MM.1S (cell line): ENCODE measurements at regions not wholly inside any gene's neighbourhood (a gene's known extent, or its start where the extent isn't known, plus 50 kb on each side); places are given as distances from the start of the nearest gene placed in this dataset.

Experiments used
- EZH2phosphoT487 ChIP-seq: fragments of 300-600 bp; sonication (generic); IDR thresholded peaks from 2 replicates; pipeline ENCODE4 v1.6.1; 2018; ENCODE audit warnings: antibody characterized with exemption, low read length
- TF ChIP-seq, protein P1 (sequence below): fragments of 300-600 bp; sonication (generic); IDR thresholded peaks from 2 replicates; pipeline ENCODE4 v1.5.1; 2016; ENCODE audit warnings: antibody characterized with exemption, low read length, mixed read lengths

DNA sequence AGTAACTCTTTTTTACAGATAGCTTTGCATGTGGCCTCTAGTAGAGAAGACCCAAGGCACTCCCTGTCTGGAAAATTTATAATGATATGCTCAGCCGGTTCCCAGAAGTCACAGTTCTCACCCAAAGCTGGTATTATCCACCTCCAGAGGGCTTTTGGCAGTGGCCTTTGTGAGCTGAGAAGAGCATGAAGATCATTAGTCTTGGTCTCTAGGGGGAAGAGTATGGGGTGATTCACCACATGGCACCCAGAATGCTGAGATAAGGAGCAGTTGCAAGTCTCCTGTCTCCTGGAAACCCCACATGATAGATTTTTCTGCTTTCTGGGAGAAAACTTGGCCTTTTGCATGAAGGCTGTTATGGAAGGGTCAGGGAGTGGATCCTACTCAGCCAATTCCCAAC, 75.4 kb upstream of the PRPS1 start:
- TF ChIP-seq, protein P1, sequence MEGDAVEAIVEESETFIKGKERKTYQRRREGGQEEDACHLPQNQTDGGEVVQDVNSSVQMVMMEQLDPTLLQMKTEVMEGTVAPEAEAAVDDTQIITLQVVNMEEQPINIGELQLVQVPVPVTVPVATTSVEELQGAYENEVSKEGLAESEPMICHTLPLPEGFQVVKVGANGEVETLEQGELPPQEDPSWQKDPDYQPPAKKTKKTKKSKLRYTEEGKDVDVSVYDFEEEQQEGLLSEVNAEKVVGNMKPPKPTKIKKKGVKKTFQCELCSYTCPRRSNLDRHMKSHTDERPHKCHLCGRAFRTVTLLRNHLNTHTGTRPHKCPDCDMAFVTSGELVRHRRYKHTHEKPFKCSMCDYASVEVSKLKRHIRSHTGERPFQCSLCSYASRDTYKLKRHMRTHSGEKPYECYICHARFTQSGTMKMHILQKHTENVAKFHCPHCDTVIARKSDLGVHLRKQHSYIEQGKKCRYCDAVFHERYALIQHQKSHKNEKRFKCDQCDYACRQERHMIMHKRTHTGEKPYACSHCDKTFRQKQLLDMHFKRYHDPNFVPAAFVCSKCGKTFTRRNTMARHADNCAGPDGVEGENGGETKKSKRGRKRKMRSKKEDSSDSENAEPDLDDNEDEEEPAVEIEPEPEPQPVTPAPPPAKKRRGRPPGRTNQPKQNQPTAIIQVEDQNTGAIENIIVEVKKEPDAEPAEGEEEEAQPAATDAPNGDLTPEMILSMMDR = no peak
- TF ChIP-seq EZH2phosphoT487 = no peak
